PC-3 (cell line): ENCODE measurements at regions not wholly inside any gene's neighbourhood (a gene's known extent, or its start where the extent isn't known, plus 50 kb on each side); places are given as distances from the start of the nearest gene placed in this dataset.

Source experiments
- ATAC-seq: fragments of 200-7000 bp; cut with Tn5 transposase; 2 replicates; pipeline ENCODE4 v1.9.1; 2020; ENCODE audit warnings: mild to moderate bottlenecking, moderate library complexity
- BruUV-seq: library from RNA; stranded (reverse); fragments of 400-500 nt; replicated peaks from 2 replicates; lab custom pipeline; 2021; lab: Mats Ljungman, UMichigan
- CTCF ChIA-PET: fragments of 300-600 bp; sonication (Branson Sonifier 250); formaldehyde crosslinking; loops from one replicate; lab custom pipeline; 2022; ENCODE audit warnings: antibody characterized with exemption; lab: Charles Lee
- POLR2A ChIA-PET: fragments of 300-600 bp; sonication (Branson Sonifier 250); formaldehyde crosslinking; loops from one replicate; lab custom pipeline; 2022; ENCODE audit warnings: antibody characterized with exemption; ENCODE audit not compliant: unreplicated experiment; lab: Charles Lee
- DNase-seq: peaks from one replicate; pipeline ENCODE4 v3.0.0-alpha.2; 2015
- H2AFZ ChIP-seq: fragments of 300-600 bp; sonication (generic); 2 replicates; pipeline ENCODE4 v1.6.0; 2016; ENCODE audit warnings: antibody characterized with exemption, low read length
- H3F3A ChIP-seq: fragments of 300-600 bp; sonication (generic); one replicate; pipeline ENCODE4 v1.6.0; 2017; ENCODE audit warnings: antibody characterized with exemption, low read length, control low read depth, mild to moderate bottlenecking; ENCODE audit not compliant: unreplicated experiment
- H3K27ac ChIP-seq: fragments of 300-600 bp; sonication (generic); 2 replicates; pipeline ENCODE4 v1.5.1; 2016; ENCODE audit warnings: mild to moderate bottlenecking, low read length
- H3K27me3 ChIP-seq: fragments of 300-600 bp; sonication (generic); 2 replicates; pipeline ENCODE4 v1.6.1; 2016; ENCODE audit warnings: low read length, mixed read lengths
- H3K36me3 ChIP-seq: fragments of 300-600 bp; sonication (generic); 2 replicates; pipeline ENCODE4 v1.6.1; 2016; ENCODE audit warnings: low read depth, mixed run types, low read length, mixed read lengths
- H3K4me1 ChIP-seq: fragments of 300-600 bp; sonication (generic); 2 replicates; pipeline ENCODE4 v1.5.1; 2016; ENCODE audit warnings: low read length; ENCODE audit not compliant: insufficient read depth
- H3K4me2 ChIP-seq: fragments of 300-600 bp; sonication (generic); 2 replicates; pipeline ENCODE4 v1.6.0; 2016; ENCODE audit warnings: low read length
- H3K4me3 ChIP-seq: fragments of 300-600 bp; sonication (generic); 2 replicates; pipeline ENCODE4 v1.5.1; 2016; ENCODE audit warnings: mild to moderate bottlenecking, low read length, mixed read lengths
- H3K79me2 ChIP-seq: fragments of 300-600 bp; sonication (generic); 2 replicates; pipeline ENCODE4 v1.6.1; 2017; ENCODE audit warnings: low read length, mixed read lengths
- H3K9ac ChIP-seq: fragments of 300-600 bp; sonication (generic); 2 replicates; pipeline ENCODE4 v1.6.0; 2016; ENCODE audit warnings: mild to moderate bottlenecking, low read length
- H3K9me2 ChIP-seq: fragments of 300-600 bp; sonication (generic); replicated peaks from 2 replicates; pipeline ENCODE4 v1.6.1; 2016; ENCODE audit warnings: mixed run types, low read length, mixed read lengths
- H3K9me3 ChIP-seq: fragments of 300-600 bp; sonication (generic); 2 replicates; pipeline ENCODE4 v1.6.1; 2016; ENCODE audit warnings: low read length, mixed read lengths
- H4K20me1 ChIP-seq: fragments of 300-600 bp; sonication (generic); 2 replicates; pipeline ENCODE4 v1.6.1; 2016; ENCODE audit warnings: low read length, mixed read lengths
- CTCF ChIP-seq: fragments of 300-600 bp; sonication (generic); conservative IDR thresholded peaks from 2 replicates; pipeline ENCODE4 v1.5.1; 2017; ENCODE audit warnings: antibody characterized with exemption, low read depth, mild to moderate bottlenecking, low read length
- EZH2 ChIP-seq: fragments of 300-600 bp; sonication (generic); IDR thresholded peaks from one replicate; pipeline ENCODE4 v1.6.1; 2017; ENCODE audit warnings: antibody characterized with exemption, mild to moderate bottlenecking, low read length; ENCODE audit not compliant: unreplicated experiment
- EZH2phosphoT487 ChIP-seq: fragments of 300-600 bp; sonication (generic); IDR thresholded peaks from 2 replicates; pipeline ENCODE4 v1.6.1; 2018; ENCODE audit warnings: mild to moderate bottlenecking, antibody characterized with exemption, low read length, borderline replicate concordance
- intact Hi-C: fragments of 100-400 bp; cut with micrococcal nuclease; formaldehyde crosslinking; loops from 2 replicates; pipeline ENCODE4 v1.9.0; 2023

- no peaks in the 10 kb centered on the region for H4K20me1 ChIP-seq
- no peaks in the 10 kb centered on the region for H3K27me3 ChIP-seq
- no peak overlapping the region for H3K4me2 ChIP-seq
- intact Hi-C loops = no loop called here
- no peaks in the 10 kb centered on the region for H3K36me3 ChIP-seq
- BruUV-seq = no TSS peak
- ChIA-PET CTCF (no interaction called here), POLR2A (no interaction called here)
- no peak overlapping the region for H3K27ac ChIP-seq
- 0 out of 2 replicates have a peak, but pooled peaks cover 7% of the 10 kb centered on the region for H3K9me3 ChIP-seq
- ATAC-seq = no peak
- no peaks in the 10 kb centered on the region for H3F3A ChIP-seq
- DNase-seq = no peak
- no peak for TF ChIP-seq CTCF
- no peak for TF ChIP-seq EZH2phosphoT487
- TF ChIP-seq EZH2 = no peak
- H3K4me3 ChIP-seq = no peak overlapping the region
- no peaks in the 10 kb centered on the region for H3K4me1 ChIP-seq
- no peak overlapping the region for H2AFZ ChIP-seq
- no peak overlapping the region for H3K9ac ChIP-seq
- H3K79me2 ChIP-seq = no peaks in the 10 kb centered on the region
- no peaks in the 10 kb centered on the region for H3K9me2 ChIP-seq
These were observed 65.1 kb upstream of the POF1B start for GRCh38 chrX:85444613-85445012.
